Lower leg skin (tissue), 3 donors: ENCODE measurements at regions not wholly inside any gene's neighbourhood (a gene's known extent, or its start where the extent isn't known, plus 50 kb on each side); places are given as distances from the start of the nearest gene placed in this dataset.

ENCODE experiments used
- CTCF ChIP-seq, 3 donors: fragments of 450-650 bp; IDR thresholded peaks; one replicate each; pipeline ENCODE4 v1.5.1; 2016; ENCODE audit warnings: antibody characterized with exemption in 3 of 3, mild to moderate bottlenecking in 3 of 3, moderate library complexity in 2 of 3
- POLR2A ChIP-seq, 2 donors: fragments of 450-650 bp; IDR thresholded peaks; one replicate each; pipeline ENCODE4 v1.6.1; 2016 to 2017; ENCODE audit warnings: antibody characterized with exemption in 2 of 2, mild to moderate bottlenecking in 1 of 2, moderate library complexity in 1 of 2

DNA sequence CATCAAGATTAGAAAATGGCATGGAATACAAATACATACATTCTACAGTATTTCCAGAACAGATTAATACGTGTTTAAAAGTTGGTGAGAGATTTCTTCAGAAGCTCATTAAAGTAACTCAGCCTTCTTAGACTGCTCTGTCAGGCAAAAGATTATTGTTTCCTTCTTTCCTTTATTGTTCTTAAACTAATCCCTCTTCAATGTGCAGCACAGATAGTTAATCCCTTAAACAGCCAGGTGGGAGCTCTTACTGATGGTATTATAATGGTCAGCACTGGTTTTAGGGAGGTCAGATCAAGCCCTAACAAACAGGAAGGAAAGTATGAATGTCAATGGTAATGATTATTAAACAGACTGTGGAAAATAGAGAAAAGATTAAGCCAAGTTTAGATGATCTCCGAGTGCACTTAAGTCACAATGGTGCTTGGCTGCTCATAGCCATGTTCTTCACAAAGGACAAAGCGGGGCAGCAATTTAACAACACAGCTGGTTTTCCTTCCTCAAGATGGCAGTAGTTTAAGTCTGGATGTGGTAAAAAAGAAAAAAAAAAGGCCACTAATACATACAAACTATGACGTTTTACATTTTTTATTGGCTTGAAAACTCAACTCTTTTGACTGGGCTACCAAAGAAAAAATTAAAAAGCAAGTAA, 992.6 kb downstream of the PCDH9 start:
- TF ChIP-seq POLR2A (IDR thresholded peaks at IDR 0.05) (no peak), CTCF (IDR thresholded peaks at IDR 0.05) (no peak)
